ENCODE measurements at regions not wholly inside any gene's neighbourhood (a gene's known extent, or its start where the extent isn't known, plus 50 kb on each side); places are given as distances from the start of the nearest gene placed in this dataset.

- no peak for DNase-seq (ENCODE audit: low read depth, low spot score)
- Histone ChIP-seq H3K4me1 (ENCODE audit: insufficient read depth, insufficient read length) (peaks cover 6% of the 10 kb centered on the region), H3K4me3 (ENCODE audit: insufficient read length, low read depth) (no peak overlapping the region), H3K36me3 (ENCODE audit: insufficient read depth, insufficient read length, low read length) (no peaks in the 10 kb centered on the region), H3K9me3 (ENCODE audit: insufficient read depth, low read length) (0 out of 2 replicates have a peak, but pooled peaks cover 3% of the 10 kb centered on the region), H3K9ac (ENCODE audit: insufficient read length, low read depth) (no peak overlapping the region), H3K27me3 (ENCODE audit: insufficient read depth, insufficient read length) (no peaks in the 10 kb centered on the region)
- TF ChIP-seq ZNF274 (IDR thresholded peaks at IDR 0.05; ENCODE audit: low read depth, low read length) (no peak), YY1 (IDR thresholded peaks at IDR 0.05; ENCODE audit: insufficient read depth, insufficient read length) (no peak), SUZ12 (IDR thresholded peaks at IDR 0.05; ENCODE audit: extremely low read depth, insufficient read depth, insufficient read length) (no peak)
Measured at GRCh38 chr1:213670692-213671023, 317.1 kb upstream of the PROX1 start.

- H3K27me3 ChIP-seq (ENCODE audit: insufficient read depth, insufficient read length) = no peaks in the 10 kb centered on the region
- H3K4me1 ChIP-seq (ENCODE audit: insufficient read depth, insufficient read length) = peaks cover under 1% of the 10 kb centered on the region
- no peaks in the 10 kb centered on the region for H3K36me3 ChIP-seq (ENCODE audit: insufficient read depth, insufficient read length, low read length)
- no peak overlapping the region for H3K9ac ChIP-seq (ENCODE audit: insufficient read length, low read depth)
- no peak overlapping the region for H3K4me3 ChIP-seq (ENCODE audit: insufficient read length, low read depth)
- H3K9me3 ChIP-seq (ENCODE audit: insufficient read depth, low read length) = 0 out of 2 replicates have a peak, but pooled peaks cover 3% of the 10 kb centered on the region
- no peak for TF ChIP-seq ZNF274 (IDR thresholded peaks at IDR 0.05; ENCODE audit: low read depth, low read length)
- TF ChIP-seq YY1 (IDR thresholded peaks at IDR 0.05; ENCODE audit: insufficient read depth, insufficient read length) = no peak
- TF ChIP-seq SUZ12 (IDR thresholded peaks at IDR 0.05; ENCODE audit: extremely low read depth, insufficient read depth, insufficient read length) = no peak
- no peak for DNase-seq (ENCODE audit: low read depth, low spot score)
Measured at GRCh38 chr1:213675043-213675442, 312.7 kb upstream of the PROX1 start.

- no peak for DNase-seq (ENCODE audit: low read depth, low spot score)
- Histone ChIP-seq H3K9me3 (ENCODE audit: insufficient read depth, low read length) (0 out of 2 replicates have a peak, but pooled peaks cover 3% of the 10 kb centered on the region), H3K9ac (ENCODE audit: insufficient read length, low read depth) (no peak overlapping the region), H3K27me3 (ENCODE audit: insufficient read depth, insufficient read length) (no peaks in the 10 kb centered on the region), H3K36me3 (ENCODE audit: insufficient read depth, insufficient read length, low read length) (no peaks in the 10 kb centered on the region), H3K4me3 (ENCODE audit: insufficient read length, low read depth) (no peak overlapping the region), H3K4me1 (ENCODE audit: insufficient read depth, insufficient read length) (no peaks in the 10 kb centered on the region)
- TF ChIP-seq ZNF274 (IDR thresholded peaks at IDR 0.05; ENCODE audit: low read depth, low read length) (no peak), SUZ12 (IDR thresholded peaks at IDR 0.05; ENCODE audit: extremely low read depth, insufficient read depth, insufficient read length) (no peak), YY1 (IDR thresholded peaks at IDR 0.05; ENCODE audit: insufficient read depth, insufficient read length) (no peak)
Measured at GRCh38 chr1:213676736-213677135, 311.0 kb upstream of the PROX1 start.

- TF ChIP-seq ZNF274 (IDR thresholded peaks at IDR 0.05; ENCODE audit: low read depth, low read length) (no peak), YY1 (IDR thresholded peaks at IDR 0.05; ENCODE audit: insufficient read depth, insufficient read length) (no peak), SUZ12 (IDR thresholded peaks at IDR 0.05; ENCODE audit: extremely low read depth, insufficient read depth, insufficient read length) (no peak)
- 0 out of 2 replicates have a peak, but pooled peaks cover 3% of the 10 kb centered on the region for H3K9me3 ChIP-seq (ENCODE audit: insufficient read depth, low read length)
- no peaks in the 10 kb centered on the region for H3K4me1 ChIP-seq (ENCODE audit: insufficient read depth, insufficient read length)
- H3K36me3 ChIP-seq (ENCODE audit: insufficient read depth, insufficient read length, low read length) = no peaks in the 10 kb centered on the region
- DNase-seq (ENCODE audit: low read depth, low spot score) = no peak
- H3K4me3 ChIP-seq (ENCODE audit: insufficient read length, low read depth) = no peak overlapping the region
- no peak overlapping the region for H3K9ac ChIP-seq (ENCODE audit: insufficient read length, low read depth)
- no peaks in the 10 kb centered on the region for H3K27me3 ChIP-seq (ENCODE audit: insufficient read depth, insufficient read length)
Measured at GRCh38 chr1:213678348-213678747, 309.4 kb upstream of the PROX1 start.

GRCh38 chr1:213678753-213679152 is 309.0 kb upstream of the PROX1 start:
- DNase-seq (ENCODE audit: low read depth, low spot score) = no peak
- TF ChIP-seq YY1 (IDR thresholded peaks at IDR 0.05; ENCODE audit: insufficient read depth, insufficient read length) (no peak), ZNF274 (IDR thresholded peaks at IDR 0.05; ENCODE audit: low read depth, low read length) (no peak), SUZ12 (IDR thresholded peaks at IDR 0.05; ENCODE audit: extremely low read depth, insufficient read depth, insufficient read length) (no peak)
- 0 out of 2 replicates have a peak, but pooled peaks cover 3% of the 10 kb centered on the region for H3K9me3 ChIP-seq (ENCODE audit: insufficient read depth, low read length)
- H3K4me1 ChIP-seq (ENCODE audit: insufficient read depth, insufficient read length) = no peaks in the 10 kb centered on the region
- H3K27me3 ChIP-seq (ENCODE audit: insufficient read depth, insufficient read length) = no peaks in the 10 kb centered on the region
- H3K4me3 ChIP-seq (ENCODE audit: insufficient read length, low read depth) = no peak overlapping the region
- no peak overlapping the region for H3K9ac ChIP-seq (ENCODE audit: insufficient read length, low read depth)
- no peaks in the 10 kb centered on the region for H3K36me3 ChIP-seq (ENCODE audit: insufficient read depth, insufficient read length, low read length)

- DNase-seq (ENCODE audit: low read depth, low spot score) = no peak
- no peaks in the 10 kb centered on the region for H3K4me1 ChIP-seq (ENCODE audit: insufficient read depth, insufficient read length)
- TF ChIP-seq ZNF274 (IDR thresholded peaks at IDR 0.05; ENCODE audit: low read depth, low read length) = no peak
- TF ChIP-seq SUZ12 (IDR thresholded peaks at IDR 0.05; ENCODE audit: extremely low read depth, insufficient read depth, insufficient read length) = no peak
- no peak for TF ChIP-seq YY1 (IDR thresholded peaks at IDR 0.05; ENCODE audit: insufficient read depth, insufficient read length)
Measured at GRCh38 chr1:213679153-213679552, 308.6 kb upstream of the PROX1 start.

GRCh38 chr1:213680677-213681325 is 307.0 kb upstream of the PROX1 start:
- no peak overlapping the region for H3K9ac ChIP-seq (ENCODE audit: insufficient read length, low read depth)
- no peak overlapping the region for H3K4me3 ChIP-seq (ENCODE audit: insufficient read length, low read depth)
- DNase-seq (ENCODE audit: low read depth, low spot score) = no peak
- H3K9me3 ChIP-seq (ENCODE audit: insufficient read depth, low read length) = no peaks in the 10 kb centered on the region
- no peak for TF ChIP-seq SUZ12 (IDR thresholded peaks at IDR 0.05; ENCODE audit: extremely low read depth, insufficient read depth, insufficient read length)
- no peaks in the 10 kb centered on the region for H3K4me1 ChIP-seq (ENCODE audit: insufficient read depth, insufficient read length)
- no peaks in the 10 kb centered on the region for H3K27me3 ChIP-seq (ENCODE audit: insufficient read depth, insufficient read length)
- H3K36me3 ChIP-seq (ENCODE audit: insufficient read depth, insufficient read length, low read length) = no peaks in the 10 kb centered on the region

More at GRCh38 chr1:213679153-213679552, 308.6 kb upstream of the PROX1 start:
- Histone ChIP-seq H3K27me3 (ENCODE audit: insufficient read depth, insufficient read length) (no peaks in the 10 kb centered on the region), H3K4me3 (ENCODE audit: insufficient read length, low read depth) (no peak overlapping the region), H3K9ac (ENCODE audit: insufficient read length, low read depth) (no peak overlapping the region), H3K36me3 (ENCODE audit: insufficient read depth, insufficient read length, low read length) (no peaks in the 10 kb centered on the region), H3K9me3 (ENCODE audit: insufficient read depth, low read length) (0 out of 2 replicates have a peak, but pooled peaks cover 3% of the 10 kb centered on the region)
